GM19351 (cell line): ENCODE measurements at regions not wholly inside any gene's neighbourhood (a gene's known extent, or its start where the extent isn't known, plus 50 kb on each side); places are given as distances from the start of the nearest gene placed in this dataset.

Experiments used
- ATAC-seq: cut with Tn5 transposase; IDR thresholded peaks from one replicate; pipeline ENCODE4 v1.9.1; 2021; ENCODE audit warnings: mild to moderate bottlenecking, moderate library complexity; ENCODE audit not compliant: unreplicated experiment

DNA sequence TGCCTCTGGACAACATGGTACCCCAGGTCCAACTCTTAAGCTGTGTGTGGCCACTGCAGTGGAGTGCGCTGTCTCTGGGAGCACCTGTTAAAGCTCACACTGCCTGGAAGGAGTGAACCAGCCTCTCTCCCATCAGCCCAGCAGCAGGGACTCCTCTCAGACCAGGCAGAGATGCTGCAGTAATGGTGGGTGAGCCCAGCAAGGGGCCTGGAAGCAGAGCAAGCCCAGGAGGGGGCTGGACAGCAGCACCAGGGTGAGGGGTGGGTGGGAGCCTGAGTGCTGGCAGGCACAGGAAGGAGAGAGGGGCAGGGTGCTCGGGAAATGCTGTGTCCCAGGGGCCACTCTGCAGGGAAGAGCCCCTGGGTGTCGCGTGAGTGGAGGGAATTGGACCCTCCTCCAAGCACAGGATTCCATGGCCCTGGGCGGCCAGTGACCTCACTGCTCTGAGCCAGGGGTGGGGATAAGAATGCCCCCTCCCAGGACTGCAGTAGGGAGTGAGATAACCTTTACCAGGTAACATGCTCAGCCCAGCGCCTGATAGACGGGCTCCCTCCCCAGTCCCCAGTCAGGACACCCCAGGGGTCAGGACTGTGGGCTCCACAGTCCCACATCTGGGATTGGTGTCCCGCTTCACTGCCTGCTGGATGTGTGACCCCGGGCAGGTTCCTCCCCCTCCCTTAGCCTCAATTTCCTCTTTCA lies 313.1 kb downstream of the MATN1 start:
- ATAC-seq = no peak

GRCh38 chr1:30409476-30410152 lies 313.8 kb downstream of the MATN1 start:
- ATAC-seq = no peak

GRCh38 chr1:30407865-30408580 lies 315.4 kb downstream of the MATN1 start:
- ATAC-seq = no peak

DNA sequence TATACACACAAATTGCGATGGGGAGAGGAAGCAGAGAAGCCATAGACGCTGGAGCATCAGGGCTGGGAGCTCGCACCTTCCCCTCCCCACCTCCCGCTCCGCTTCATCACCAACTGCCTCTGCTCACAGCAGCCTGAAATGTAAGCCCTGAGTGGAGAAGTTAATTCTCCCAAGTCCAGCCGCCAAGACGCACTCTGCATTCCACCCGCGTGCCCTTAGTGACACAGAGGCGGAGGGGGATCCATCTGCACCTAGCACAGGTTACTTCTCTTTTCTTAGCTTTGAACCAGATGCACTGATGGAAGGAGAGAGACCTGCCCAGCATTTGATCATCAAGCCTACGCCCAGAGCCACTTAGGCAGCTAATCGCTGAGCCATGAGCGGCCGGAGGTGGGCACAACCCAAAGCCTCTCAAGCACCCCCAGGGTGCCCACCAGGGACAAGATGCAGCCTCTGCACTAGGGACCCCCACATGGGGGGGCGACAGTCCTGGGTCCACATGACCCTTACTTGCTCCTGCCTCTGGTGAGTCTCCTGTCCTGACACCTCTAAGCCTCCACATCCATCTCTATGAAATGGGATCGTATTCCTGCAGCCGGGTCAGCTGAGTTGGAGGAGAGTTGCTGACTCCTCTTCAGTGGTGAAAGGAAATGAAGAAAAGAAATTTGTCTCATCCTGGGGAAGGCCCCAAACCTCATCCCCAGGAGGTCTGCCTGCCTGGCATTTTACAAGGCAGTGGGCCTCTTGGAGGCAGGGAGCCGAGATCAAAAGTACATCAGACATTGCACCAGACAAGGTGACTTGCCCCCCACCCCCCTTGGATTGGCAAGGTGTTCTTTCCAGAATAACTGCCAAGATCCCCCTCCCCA lies 316.2 kb downstream of the MATN1 start:
- ATAC-seq = no peak

GRCh38 chr1:30405631-30406212 lies 317.7 kb downstream of the MATN1 start:
- ATAC-seq = no peak

GRCh38 chr1:30405081-30405480 lies 318.3 kb downstream of the MATN1 start:
- ATAC-seq = no peak

DNA sequence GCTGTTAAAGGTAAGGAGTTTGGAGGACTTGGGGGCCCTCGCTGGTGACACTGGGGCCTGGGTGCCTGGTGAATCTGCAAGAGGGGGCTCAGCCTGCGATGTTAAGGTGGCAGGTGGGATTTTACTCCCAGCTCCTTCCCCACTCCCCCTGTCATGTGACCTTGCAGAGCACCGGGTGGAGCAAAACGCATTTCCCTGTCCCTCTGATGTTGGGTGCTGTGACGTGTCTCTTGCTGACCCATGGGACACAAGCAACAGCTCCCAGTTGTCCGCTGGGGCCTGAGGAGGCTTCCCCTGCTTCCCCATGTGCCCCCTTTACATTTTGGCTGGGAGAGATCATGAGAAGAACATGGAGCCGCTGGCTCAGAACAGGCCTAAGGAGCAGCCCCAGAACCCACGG lies 319.0 kb downstream of the MATN1 start:
- ATAC-seq = no peak

- ATAC-seq = no peak
Observed at GRCh38 chr1:30403726-30404125, 319.7 kb downstream of the MATN1 start.

DNA sequence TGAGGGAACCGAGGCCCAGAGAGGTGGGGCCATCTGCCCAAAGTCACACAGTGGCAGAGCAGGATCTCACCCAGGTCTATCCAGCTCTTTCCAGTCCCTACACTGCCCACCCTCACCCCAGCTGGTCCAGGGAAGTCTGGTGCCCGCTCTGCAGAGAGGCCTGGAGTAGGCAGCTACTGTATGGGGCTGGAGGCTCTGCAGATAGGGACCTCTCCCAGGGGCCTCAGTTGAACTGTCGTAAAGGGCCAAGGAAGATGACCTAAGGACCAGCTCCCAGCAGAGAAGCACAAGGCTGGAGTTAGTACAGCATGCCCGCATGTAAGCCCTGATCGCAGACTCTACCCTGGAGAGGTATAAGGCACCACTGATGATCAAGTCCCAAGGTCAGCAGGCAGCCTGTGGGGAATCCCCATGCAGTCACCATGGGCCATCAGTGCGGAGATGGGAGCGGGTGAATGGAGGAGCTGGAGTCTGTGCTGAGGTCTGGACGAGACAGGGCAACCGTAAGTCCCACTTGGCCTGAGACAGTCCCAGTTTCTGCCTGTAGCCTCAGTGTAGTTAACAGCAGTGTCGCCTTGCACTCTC lies 320.2 kb downstream of the MATN1 start:
- ATAC-seq = no peak

GRCh38 chr1:30402031-30402430 lies 321.4 kb downstream of the MATN1 start:
- ATAC-seq = no peak

- ATAC-seq = no peak
Observed at GRCh38 chr1:30400507-30400906, 322.9 kb downstream of the MATN1 start.

DNA sequence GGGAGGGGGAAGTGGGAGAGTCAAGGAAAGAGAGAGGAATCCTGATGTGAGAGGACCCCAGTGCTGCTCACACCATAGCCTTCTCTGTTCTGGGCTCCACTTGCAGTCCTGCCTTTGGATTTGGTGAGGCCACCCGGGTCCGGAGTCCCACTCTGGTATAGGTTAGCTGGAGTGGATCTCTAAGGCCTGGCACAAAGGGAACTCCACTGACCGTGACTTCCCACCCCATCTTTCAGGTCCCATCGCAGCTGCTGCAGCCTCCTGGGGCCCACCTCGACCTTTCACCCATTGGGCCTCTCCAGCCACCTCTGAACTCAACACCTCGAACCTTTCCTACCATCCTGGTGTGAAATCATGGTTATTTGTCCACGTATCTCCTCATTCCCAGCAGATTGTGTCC lies 324.4 kb downstream of the MATN1 start:
- ATAC-seq = no peak

GRCh38 chr1:30397576-30397975 lies 325.8 kb downstream of the MATN1 start:
- ATAC-seq = no peak

DNA sequence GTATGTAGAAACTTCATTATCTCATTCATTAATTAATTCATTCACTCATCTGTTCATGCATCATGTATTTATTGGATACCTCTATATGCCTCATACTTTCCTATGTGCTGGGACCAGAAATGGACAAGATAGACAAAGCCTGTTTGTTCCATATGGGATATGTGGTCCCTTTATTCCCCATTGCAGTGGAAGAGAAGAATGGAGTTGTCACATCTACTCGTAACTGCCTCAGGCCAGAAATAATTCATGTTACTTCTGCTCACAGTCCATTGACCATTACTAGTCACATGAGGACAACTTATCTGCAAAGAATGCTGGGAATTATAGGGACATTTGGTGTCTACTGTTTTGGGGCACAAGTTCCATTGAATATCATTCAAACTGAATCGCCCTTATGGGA lies 327.8 kb downstream of the MATN1 start:
- no peak for ATAC-seq

DNA sequence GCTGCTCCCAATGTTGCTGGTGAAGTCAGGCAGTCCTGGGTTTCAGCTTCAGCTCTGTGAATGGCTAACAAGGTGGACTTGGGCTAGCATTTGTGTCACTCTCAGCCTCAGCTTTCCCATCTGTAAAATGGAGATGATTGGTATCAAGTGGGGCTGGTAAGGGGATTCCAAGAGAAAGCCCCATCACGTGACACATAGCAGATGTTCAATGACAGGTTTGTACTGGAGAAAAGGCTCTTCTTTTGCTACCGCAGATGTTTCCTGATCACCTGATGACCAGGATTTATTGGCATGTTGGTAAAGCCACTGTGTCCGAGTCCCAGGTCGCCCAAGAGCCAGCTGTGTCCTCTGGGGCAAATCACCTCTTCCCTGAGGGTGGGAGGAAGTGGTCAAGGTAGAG lies 335.0 kb downstream of the MATN1 start:
- ATAC-seq = no peak

GRCh38 chr1:30386156-30386926 lies 337.0 kb downstream of the MATN1 start:
- ATAC-seq = no peak

DNA sequence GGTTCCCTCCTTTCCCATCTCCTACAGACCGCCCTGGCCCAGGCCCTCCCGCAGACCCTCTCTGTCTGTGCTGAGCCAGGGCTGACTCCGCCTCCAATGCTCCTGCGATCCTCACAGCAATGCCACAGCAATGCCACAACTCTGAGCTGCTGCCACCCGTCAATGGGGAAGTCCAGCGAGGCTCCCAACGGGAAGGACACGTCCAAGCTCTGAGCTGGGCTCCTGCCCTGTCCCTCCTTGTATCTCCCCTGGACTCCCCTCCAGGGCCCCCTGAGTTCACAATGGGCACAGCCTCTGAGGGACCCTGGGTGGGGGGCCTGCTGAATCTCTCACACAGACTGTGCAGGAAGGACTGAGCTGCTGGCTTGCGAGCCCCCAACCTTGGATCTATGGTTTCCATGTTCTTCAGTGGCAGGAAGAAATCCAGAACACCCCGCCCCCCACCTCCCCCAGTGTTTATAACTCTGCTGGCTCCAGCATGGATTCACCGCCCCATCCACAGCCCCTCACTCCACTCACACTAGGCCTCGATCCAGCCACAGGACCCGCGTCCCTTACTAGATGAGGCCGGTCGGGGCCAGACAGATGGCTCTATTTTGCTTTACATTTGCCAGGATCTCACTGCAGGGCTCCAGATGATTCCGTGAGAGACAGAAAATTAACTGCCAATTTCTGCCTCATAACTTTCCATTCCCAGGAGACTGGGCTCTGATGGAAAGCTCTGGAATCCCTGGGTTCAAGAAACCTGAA lies 338.0 kb downstream of the MATN1 start:
- no peak for ATAC-seq

DNA sequence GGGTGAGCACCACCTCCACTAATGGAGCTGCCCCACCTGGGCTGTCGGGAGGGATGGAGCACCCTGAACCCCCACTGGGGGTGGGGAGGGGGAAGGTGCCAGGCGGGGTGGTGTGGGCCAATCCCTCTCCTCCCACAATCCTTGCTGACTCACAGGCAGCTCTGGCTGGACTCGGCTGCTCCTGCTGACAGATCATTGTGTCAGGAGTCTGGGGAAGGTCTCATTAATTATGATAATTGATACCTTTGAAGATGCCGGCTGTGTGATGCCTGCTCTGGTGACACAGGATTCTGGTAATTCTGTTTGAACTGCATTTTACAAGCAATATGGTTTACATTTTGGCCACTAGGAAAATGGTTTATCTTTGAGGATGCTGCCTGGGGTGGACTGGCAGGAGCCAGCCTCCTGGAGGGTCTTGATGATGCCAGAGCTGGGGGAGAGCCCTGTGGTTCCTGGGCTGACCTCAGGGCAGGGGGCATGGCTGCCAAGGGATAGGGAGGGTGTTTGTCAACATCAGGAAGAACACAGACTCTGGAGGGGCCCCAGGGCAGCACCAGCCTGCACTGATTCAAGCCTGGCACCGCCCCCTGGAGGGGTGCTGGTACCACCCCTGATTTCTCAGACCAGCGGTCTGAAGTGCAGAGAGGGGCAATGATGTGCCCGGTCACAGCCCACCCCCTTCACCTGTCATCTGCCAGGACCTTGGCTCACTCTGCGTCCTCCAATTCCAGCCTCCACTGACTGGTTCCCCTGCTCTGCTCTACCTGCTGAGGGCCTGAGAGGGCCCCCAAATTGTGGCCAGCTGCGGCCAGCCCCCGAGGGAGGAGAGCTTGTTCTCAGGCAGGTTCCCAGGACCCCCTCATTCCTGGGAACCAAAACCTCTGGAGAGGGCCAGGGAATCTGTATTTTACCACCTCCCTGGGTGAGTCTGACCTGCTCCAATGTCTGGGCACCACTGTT lies 338.8 kb downstream of the MATN1 start:
- ATAC-seq = no peak
